Endothelial cell of umbilical vein (primary cell): ENCODE measurements at regions not wholly inside any gene's neighbourhood (a gene's known extent, or its start where the extent isn't known, plus 50 kb on each side); places are given as distances from the start of the nearest gene placed in this dataset.

Source experiments
- BruUV-seq: library from RNA; stranded (reverse); fragments of 400-500 nt; replicated peaks from 2 replicates; lab custom pipeline; 2021; lab: Mats Ljungman, UMichigan
- CTCF ChIA-PET: fragments of 300-600, 350-600 bp; sonication (Branson Sonifier 250); formaldehyde crosslinking; loops from one replicate; lab custom pipeline; 2021; ENCODE audit warnings: antibody characterized with exemption, inconsistent platforms; lab: Charles Lee
- POLR2A ChIA-PET: fragments of 300-600, 350-600 bp; sonication (Branson Sonifier 250); formaldehyde crosslinking; loops from one replicate; lab custom pipeline; 2021; ENCODE audit warnings: antibody characterized with exemption, inconsistent platforms; lab: Charles Lee
- DNase-seq: peaks from one replicate; pipeline ENCODE4 v3.0.0-alpha.2; 2011; ENCODE audit warnings: low read depth, low spot score
- FAIRE-seq: peaks from 2 replicates; lab custom pipeline; 2011; peaks lifted over from hg19 to GRCh38; lab: Jason Lieb, UNC
- H2AFZ ChIP-seq: 2 replicates; pipeline ENCODE4 v1.6.0; 2012; ENCODE audit warnings: low read depth, low read length, control low read depth, inconsistent platforms
- H3K27ac ChIP-seq: 2 replicates; pipeline ENCODE4 v1.5.1; 2011; ENCODE audit warnings: low read depth, mild to moderate bottlenecking, control low read depth, low read length, moderate library complexity; ENCODE audit not compliant: insufficient read depth
- H3K27me3 ChIP-seq, 2 experiments: 2 replicates each; pipeline versions ENCODE4 v1.6.0 to v1.6.1; 2011; ENCODE audit warnings: low read length in 2 of 2, mixed read lengths in 1 of 2; ENCODE audit not compliant: control insufficient read depth in 2 of 2, insufficient read depth in 2 of 2
- H3K36me3 ChIP-seq, 2 experiments: 2 replicates in 1 of 2; 3 replicates in 1 of 2; pipeline ENCODE4 v1.5.1; 2011; ENCODE audit warnings: low read length in 2 of 2, mild to moderate bottlenecking in 1 of 2, moderate library complexity in 1 of 2; ENCODE audit not compliant: control insufficient read depth in 2 of 2, insufficient read depth in 2 of 2; ENCODE audit errors: extremely low read depth in 1 of 2
- H3K4me1 ChIP-seq: 3 replicates; pipeline ENCODE4 v1.5.1; 2011; ENCODE audit warnings: mild to moderate bottlenecking, low read length; ENCODE audit not compliant: control insufficient read depth, insufficient read depth; ENCODE audit errors: extremely low read depth
- H3K4me2 ChIP-seq: 2 replicates; pipeline ENCODE4 v1.6.1; 2011; ENCODE audit warnings: low read length, control low read depth, mixed read lengths; ENCODE audit not compliant: insufficient read depth
- H3K4me3 ChIP-seq, 3 experiments: fragments of 200-600 bp in 1 of 3; sonication (generic), shearing (Covaris generic) in 1 of 3; replicated peaks in 1 of 3; 2 replicates each; pipeline ENCODE4 v1.5.1; 2011 to 2016; ENCODE audit warnings: control low read depth in 3 of 3, low read length in 3 of 3, mild to moderate bottlenecking in 2 of 3, inconsistent platforms in 1 of 3, low read depth in 1 of 3, moderate library complexity in 1 of 3; ENCODE audit not compliant: insufficient read depth in 1 of 3
- H3K79me2 ChIP-seq: 2 replicates; pipeline ENCODE4 v1.6.0; 2012; ENCODE audit warnings: low read length, inconsistent platforms; ENCODE audit not compliant: control insufficient read depth, insufficient read depth
- H3K9ac ChIP-seq: replicated peaks from 2 replicates; pipeline ENCODE3; 2011; ENCODE audit warnings: low read length, control low read depth; ENCODE audit not compliant: insufficient read depth; ENCODE audit errors: extremely low read depth
- H3K9me1 ChIP-seq: replicated peaks from 3 replicates; pipeline ENCODE4 v1.6.0; 2011; ENCODE audit warnings: mild to moderate bottlenecking, low read length; ENCODE audit not compliant: control insufficient read depth, insufficient read depth; ENCODE audit errors: extremely low read depth
- H3K9me3 ChIP-seq: replicated peaks from 2 replicates; pipeline ENCODE4 v1.5.1; 2012; ENCODE audit warnings: low read length, inconsistent platforms; ENCODE audit not compliant: control insufficient read depth, insufficient read depth
- H4K20me1 ChIP-seq: replicated peaks from 2 replicates; pipeline ENCODE3; 2011; ENCODE audit warnings: mild to moderate bottlenecking, low read length; ENCODE audit not compliant: control insufficient read depth, insufficient read depth; ENCODE audit errors: extremely low read depth
- CTCF ChIP-seq, 2 donors: IDR thresholded peaks; 1 replicate in 1 of 2; 2 replicates in 1 of 2; pipeline ENCODE4 v1.5.1; 2011; ENCODE audit warnings: low read length in 2 of 2, mild to moderate bottlenecking in 2 of 2, moderate library complexity in 2 of 2, control low read depth in 1 of 2, inconsistent platforms in 1 of 2, low read depth in 1 of 2; ENCODE audit not compliant: insufficient read depth in 1 of 2; ENCODE audit errors: extremely low read depth in 1 of 2
- EZH2 ChIP-seq: IDR thresholded peaks from 2 replicates; pipeline ENCODE4 v1.6.1; 2012; ENCODE audit warnings: borderline replicate concordance, low read depth, mild to moderate bottlenecking, moderate library complexity, low read length, inconsistent platforms; ENCODE audit not compliant: severe bottlenecking
- FOS ChIP-seq: IDR thresholded peaks from 2 replicates; pipeline ENCODE4 v1.6.1; 2011; ENCODE audit warnings: mild to moderate bottlenecking, low read length, moderate library complexity, borderline replicate concordance; ENCODE audit not compliant: insufficient read depth
- GATA2 ChIP-seq: IDR thresholded peaks from 2 replicates; pipeline ENCODE4 v1.7.0; 2011; ENCODE audit warnings: low read depth, mild to moderate bottlenecking, moderate library complexity, mixed read lengths, low read length; ENCODE audit not compliant: insufficient read length, insufficient read depth
- JUN ChIP-seq: IDR thresholded peaks from 2 replicates; pipeline ENCODE4 v1.6.1; 2011; ENCODE audit warnings: borderline replicate concordance, low read depth; ENCODE audit not compliant: insufficient read length, insufficient read depth
- MAX ChIP-seq: IDR thresholded peaks from 2 replicates; pipeline ENCODE4 v1.6.1; 2011; ENCODE audit not compliant: insufficient read depth, insufficient read length
- MYC ChIP-seq: IDR thresholded peaks from one replicate; pipeline ENCODE4 v1.6.1; 2011; ENCODE audit warnings: mild to moderate bottlenecking, low read depth, low read length
- POLR2A ChIP-seq: IDR thresholded peaks from 2 replicates; pipeline ENCODE4 v1.6.1; 2012; ENCODE audit warnings: low read depth, mild to moderate bottlenecking, control low read depth, low read length
- POLR2AphosphoS5 ChIP-seq: IDR thresholded peaks from 2 replicates; pipeline ENCODE4 v1.6.1; 2012; ENCODE audit warnings: low read depth, mild to moderate bottlenecking, control low read depth, low read length, moderate library complexity; ENCODE audit not compliant: insufficient read depth
- dilution Hi-C: fragments of 300-500 bp; cut with MboI; formaldehyde crosslinking; loops from one replicate; pipeline ENCODE4 v1.15.0; 2019; ENCODE audit warnings: low sequenced_read_pairs; ENCODE audit not compliant: extremely low pct_ligation_motif_present
- intact Hi-C: fragments of 100-400 bp; cut with micrococcal nuclease; formaldehyde crosslinking; loops from one replicate; pipeline ENCODE4 v1.10.0; 2022

GRCh38 chr6:156181506-156181905 lies 595.7 kb upstream of the ARID1B start:
- H2AFZ ChIP-seq = no peak overlapping the region
- CTCF ChIA-PET = interaction anchor here (1.0 to 2.8 kb wide), 2 partner anchors 14 to 19 kb away, joined by 3 to 9 read pairs; no protein-coding TSS in a partner anchor
- no peaks in the 10 kb centered on the region for H3K4me1 ChIP-seq
- intact Hi-C loops = no loop called here
- BruUV-seq = no TSS peak
- no peak for DNase-seq
- H3K27me3 ChIP-seq = no peaks in the 10 kb centered on the region
- dilution Hi-C loops = no loop called here
- no peak overlapping the region for H3K4me3 ChIP-seq
- H3K9me3 ChIP-seq = no peaks in the 10 kb centered on the region
- no peak for TF ChIP-seq POLR2A
- TF ChIP-seq MYC = no peak
- TF ChIP-seq CTCF (IDR thresholded peaks at IDR 0.05; ENCODE audit: extremely low read depth in 1 of 2, insufficient read depth in 1 of 2, low read depth in 1 of 2, low read length in 2 of 2) = no peak
- no peak for TF ChIP-seq FOS
- TF ChIP-seq MAX = no peak
- no peak for TF ChIP-seq JUN
- TF ChIP-seq EZH2 = no peak
- TF ChIP-seq POLR2AphosphoS5 = no peak
- no peak for TF ChIP-seq GATA2
- H3K9ac ChIP-seq = no peak overlapping the region
- no peaks in the 10 kb centered on the region for H4K20me1 ChIP-seq
- H3K4me2 ChIP-seq = no peak overlapping the region
- H3K9me1 ChIP-seq = no peaks in the 10 kb centered on the region
- H3K36me3 ChIP-seq = no peaks in the 10 kb centered on the region
- no peak for FAIRE-seq
- no peak overlapping the region for H3K27ac ChIP-seq
- H3K79me2 ChIP-seq = no peaks in the 10 kb centered on the region
- POLR2A ChIA-PET = no interaction called here
